ENCODE measurements at regions not wholly inside any gene's neighbourhood (a gene's known extent, or its start where the extent isn't known, plus 50 kb on each side); places are given as distances from the start of the nearest gene placed in this dataset.

GRCh38 chr4:85221606-85222005 lies 253.3 kb upstream of the ARHGAP24 start:
- WGBS (ENCODE audit: extremely low coverage, insufficient coverage, insufficient read length), result no CpG with 5 or more reads among the region's 2 CpGs

GRCh38 chr4:85222561-85222960 lies 252.4 kb upstream of the ARHGAP24 start:
- no peak overlapping the region for H2BK120ac ChIP-seq (ENCODE audit: insufficient read depth, low read length, poor library complexity)
- H4K8ac ChIP-seq (ENCODE audit: low read depth, low read length), result no peak overlapping the region
- H2BK5ac ChIP-seq (ENCODE audit: low read depth, low read length, poor library complexity), result no peak overlapping the region
- H3K27me3 ChIP-seq (ENCODE audit: insufficient read depth, low read length), result no peaks in the 10 kb centered on the region
- H3K79me2 ChIP-seq (ENCODE audit: control insufficient read depth, insufficient read depth, low read length, poor library complexity), result no peaks in the 10 kb centered on the region
- no peak overlapping the region for H3K9ac ChIP-seq (ENCODE audit: low read length)
- H3K4ac ChIP-seq (ENCODE audit: low read depth, low read length), result no peak overlapping the region
- H3K18ac ChIP-seq (ENCODE audit: low read length), result no peak overlapping the region
- DNase-seq, result no peak
- H3K9me3 ChIP-seq (ENCODE audit: insufficient read depth, low read depth, low read length), result peaks cover 3% of the 10 kb centered on the region
- H3K36me3 ChIP-seq (ENCODE audit: control insufficient read depth in 1 of 2, insufficient read depth in 2 of 2, low read length in 2 of 2), result no peaks in the 10 kb centered on the region
- H3K23ac ChIP-seq (ENCODE audit: low read length), result no peak overlapping the region
- no peak overlapping the region for H3K4me2 ChIP-seq (ENCODE audit: low read length)
- H3K79me1 ChIP-seq (ENCODE audit: low read length), result no peaks in the 10 kb centered on the region
- no peak overlapping the region for H3K27ac ChIP-seq (ENCODE audit: low read depth, low read length)
- H4K91ac ChIP-seq (ENCODE audit: low read depth, low read length), result no peak overlapping the region
- no peak overlapping the region for H2AFZ ChIP-seq (ENCODE audit: insufficient read depth, low read length, poor library complexity)
- WGBS (ENCODE audit: extremely low coverage, insufficient coverage, insufficient read length), result no CpG with 5 or more reads among the region's 4 CpGs
- H4K12ac ChIP-seq (ENCODE audit: low read depth, low read length), result no peak overlapping the region
- H3K4me1 ChIP-seq (ENCODE audit: control insufficient read depth in 1 of 2, insufficient read depth in 2 of 2, low read length in 2 of 2), result no peaks in the 10 kb centered on the region
- no peak overlapping the region for H2BK12ac ChIP-seq (ENCODE audit: low read length)
- no peak overlapping the region for H3K4me3 ChIP-seq (ENCODE audit: low read depth, low read length)
- no peak overlapping the region for H2AK5ac ChIP-seq (ENCODE audit: low read length)
- no peak overlapping the region for H3K14ac ChIP-seq (ENCODE audit: low read length)

More at GRCh38 chr4:85221606-85222005, 253.3 kb upstream of the ARHGAP24 start:
- Histone ChIP-seq H3K18ac (ENCODE audit: low read length) (no peak overlapping the region), H3K4me2 (ENCODE audit: low read length) (no peak overlapping the region), H2AFZ (ENCODE audit: insufficient read depth, low read length, poor library complexity) (no peak overlapping the region), H2BK12ac (ENCODE audit: low read length) (no peak overlapping the region), H3K36me3 (ENCODE audit: control insufficient read depth in 1 of 2, insufficient read depth in 2 of 2, low read length in 2 of 2) (no peaks in the 10 kb centered on the region), H3K27ac (ENCODE audit: low read depth, low read length) (no peak overlapping the region), H3K23ac (ENCODE audit: low read length) (no peak overlapping the region), H3K27me3 (ENCODE audit: insufficient read depth, low read length) (no peaks in the 10 kb centered on the region), H3K14ac (ENCODE audit: low read length) (no peak overlapping the region), H4K91ac (ENCODE audit: low read depth, low read length) (no peak overlapping the region), H3K79me1 (ENCODE audit: low read length) (no peaks in the 10 kb centered on the region), H3K9me3 (ENCODE audit: insufficient read depth, low read depth, low read length) (peaks cover 3% of the 10 kb centered on the region), H3K9ac (ENCODE audit: low read length) (no peak overlapping the region), H2BK5ac (ENCODE audit: low read depth, low read length, poor library complexity) (no peak overlapping the region), H2AK5ac (ENCODE audit: low read length) (no peak overlapping the region), H4K12ac (ENCODE audit: low read depth, low read length) (no peak overlapping the region), H3K79me2 (ENCODE audit: control insufficient read depth, insufficient read depth, low read length, poor library complexity) (no peaks in the 10 kb centered on the region), H2BK120ac (ENCODE audit: insufficient read depth, low read length, poor library complexity) (no peak overlapping the region), H4K8ac (ENCODE audit: low read depth, low read length) (no peak overlapping the region), H3K4me3 (ENCODE audit: low read depth, low read length) (no peak overlapping the region), H3K4ac (ENCODE audit: low read depth, low read length) (no peak overlapping the region), H3K4me1 (ENCODE audit: control insufficient read depth in 1 of 2, insufficient read depth in 2 of 2, low read length in 2 of 2) (no peaks in the 10 kb centered on the region)
- no peak for DNase-seq

GRCh38 chr4:85228264-85228663 lies 246.7 kb upstream of the ARHGAP24 start:
- Histone ChIP-seq H3K4ac (ENCODE audit: low read depth, low read length) (no peak overlapping the region), H4K91ac (ENCODE audit: low read depth, low read length) (no peak overlapping the region), H2BK120ac (ENCODE audit: insufficient read depth, low read length, poor library complexity) (no peak overlapping the region), H4K8ac (ENCODE audit: low read depth, low read length) (no peak overlapping the region), H2BK5ac (ENCODE audit: low read depth, low read length, poor library complexity) (no peak overlapping the region), H2AK5ac (ENCODE audit: low read length) (no peak overlapping the region), H3K4me2 (ENCODE audit: low read length) (no peak overlapping the region), H3K23ac (ENCODE audit: low read length) (no peak overlapping the region), H4K12ac (ENCODE audit: low read depth, low read length) (no peak overlapping the region), H3K4me3 (ENCODE audit: low read depth, low read length) (no peak overlapping the region), H3K14ac (ENCODE audit: low read length) (no peak overlapping the region), H3K27me3 (ENCODE audit: insufficient read depth, low read length) (no peaks in the 10 kb centered on the region), H2BK12ac (ENCODE audit: low read length) (no peak overlapping the region), H3K4me1 (ENCODE audit: control insufficient read depth in 1 of 2, insufficient read depth in 2 of 2, low read length in 2 of 2) (no peaks in the 10 kb centered on the region), H3K79me2 (ENCODE audit: control insufficient read depth, insufficient read depth, low read length, poor library complexity) (no peaks in the 10 kb centered on the region), H3K27ac (ENCODE audit: low read depth, low read length) (no peak overlapping the region), H2AFZ (ENCODE audit: insufficient read depth, low read length, poor library complexity) (no peak overlapping the region), H3K79me1 (ENCODE audit: low read length) (no peaks in the 10 kb centered on the region), H3K9ac (ENCODE audit: low read length) (no peak overlapping the region), H3K9me3 (ENCODE audit: insufficient read depth, low read depth, low read length) (peaks cover 2% of the 10 kb centered on the region), H3K18ac (ENCODE audit: low read length) (no peak overlapping the region), H3K36me3 (ENCODE audit: control insufficient read depth in 1 of 2, insufficient read depth in 2 of 2, low read length in 2 of 2) (no peaks in the 10 kb centered on the region)
- no CpG with 5 or more reads among the region's 2 CpGs for WGBS (ENCODE audit: extremely low coverage, insufficient coverage, insufficient read length)
- no peak for DNase-seq

- no peaks in the 10 kb centered on the region for H3K79me1 ChIP-seq (ENCODE audit: low read length)
- H3K27ac ChIP-seq (ENCODE audit: low read depth, low read length), result no peak overlapping the region
- no peaks in the 10 kb centered on the region for H3K9me3 ChIP-seq (ENCODE audit: insufficient read depth, low read depth, low read length)
- H4K12ac ChIP-seq (ENCODE audit: low read depth, low read length), result no peak overlapping the region
- H3K9ac ChIP-seq (ENCODE audit: low read length), result no peak overlapping the region
- no peak overlapping the region for H3K23ac ChIP-seq (ENCODE audit: low read length)
- DNase-seq, result no peak
- no peak overlapping the region for H4K8ac ChIP-seq (ENCODE audit: low read depth, low read length)
- no CpG with 5 or more reads among the region's 3 CpGs for WGBS (ENCODE audit: extremely low coverage, insufficient coverage, insufficient read length)
- no peak overlapping the region for H2BK120ac ChIP-seq (ENCODE audit: insufficient read depth, low read length, poor library complexity)
- no peaks in the 10 kb centered on the region for H3K27me3 ChIP-seq (ENCODE audit: insufficient read depth, low read length)
- H4K91ac ChIP-seq (ENCODE audit: low read depth, low read length), result no peak overlapping the region
- H3K36me3 ChIP-seq (ENCODE audit: control insufficient read depth in 1 of 2, insufficient read depth in 2 of 2, low read length in 2 of 2), result no peaks in the 10 kb centered on the region
- no peak overlapping the region for H3K14ac ChIP-seq (ENCODE audit: low read length)
- H3K18ac ChIP-seq (ENCODE audit: low read length), result no peak overlapping the region
- H2AK5ac ChIP-seq (ENCODE audit: low read length), result no peak overlapping the region
- H2BK5ac ChIP-seq (ENCODE audit: low read depth, low read length, poor library complexity), result no peak overlapping the region
- no peaks in the 10 kb centered on the region for H3K4me1 ChIP-seq (ENCODE audit: control insufficient read depth in 1 of 2, insufficient read depth in 2 of 2, low read length in 2 of 2)
- H2AFZ ChIP-seq (ENCODE audit: insufficient read depth, low read length, poor library complexity), result no peak overlapping the region
- H3K4me2 ChIP-seq (ENCODE audit: low read length), result no peak overlapping the region
- no peak overlapping the region for H3K4ac ChIP-seq (ENCODE audit: low read depth, low read length)
- H3K79me2 ChIP-seq (ENCODE audit: control insufficient read depth, insufficient read depth, low read length, poor library complexity), result no peaks in the 10 kb centered on the region
- H2BK12ac ChIP-seq (ENCODE audit: low read length), result no peak overlapping the region
- no peak overlapping the region for H3K4me3 ChIP-seq (ENCODE audit: low read depth, low read length)
These were observed 241.4 kb upstream of the ARHGAP24 start for GRCh38 chr4:85233516-85233915.

All from trophoblast cell (in vitro differentiated cells and primary cell).